A673 (cell line): ENCODE measurements at regions not wholly inside any gene's neighbourhood (a gene's known extent, or its start where the extent isn't known, plus 50 kb on each side); places are given as distances from the start of the nearest gene placed in this dataset.

ENCODE experiments used
- BruUV-seq: library from RNA; stranded (reverse); fragments of 400-500 nt; replicated peaks from 2 replicates; lab custom pipeline; 2021; lab: Mats Ljungman, UMichigan
- CTCF ChIA-PET: fragments of 300-600 bp; sonication (Branson Sonifier 250); formaldehyde crosslinking; loops from one replicate; lab custom pipeline; 2022; ENCODE audit warnings: antibody characterized with exemption; lab: Charles Lee
- POLR2A ChIA-PET: fragments of 300-600 bp; sonication (Branson Sonifier 250); formaldehyde crosslinking; loops from one replicate; lab custom pipeline; 2022; ENCODE audit warnings: antibody characterized with exemption; ENCODE audit not compliant: low non-redundant PET; lab: Charles Lee
- DNase-seq: peaks from one replicate; pipeline ENCODE4 v3.0.0-alpha.2; 2015; ENCODE audit warnings: low spot score
- H3K27ac ChIP-seq: fragments of 200-600 bp; sonication (generic); 2 replicates; pipeline ENCODE4 v1.5.1; 2016; ENCODE audit warnings: mixed run types, low read depth, mild to moderate bottlenecking, mixed read lengths, antibody characterized with exemption, low read length; ENCODE audit not compliant: poor library complexity, severe bottlenecking
- H3K27me3 ChIP-seq: fragments of 200-600 bp; sonication (generic); replicated peaks from 2 replicates; pipeline ENCODE4 v1.6.1; 2017; ENCODE audit warnings: mixed run types, low read depth, mild to moderate bottlenecking, mixed read lengths, antibody characterized with exemption, low read length; ENCODE audit not compliant: insufficient read depth, poor library complexity
- H3K36me3 ChIP-seq: fragments of 200-600 bp; sonication (generic); 2 replicates; pipeline ENCODE4 v1.6.1; 2016; ENCODE audit warnings: mixed run types, mild to moderate bottlenecking, mixed read lengths, antibody characterized with exemption, low read length; ENCODE audit not compliant: insufficient read depth, poor library complexity, severe bottlenecking
- H3K4me1 ChIP-seq: fragments of 200-600 bp; sonication (generic); 2 replicates; pipeline ENCODE4 v1.6.1; 2017; ENCODE audit warnings: mixed run types, mild to moderate bottlenecking, mixed read lengths, antibody characterized with exemption, low read length; ENCODE audit not compliant: insufficient read depth, poor library complexity, severe bottlenecking
- H3K4me3 ChIP-seq: fragments of 200-600 bp; sonication (generic); 2 replicates; pipeline ENCODE4 v1.5.1; 2016; ENCODE audit warnings: low read depth, mixed run types, mild to moderate bottlenecking, mixed read lengths, low read length; ENCODE audit not compliant: poor library complexity, severe bottlenecking
- H3K9me3 ChIP-seq: fragments of 200-600 bp; sonication (generic); 2 replicates; pipeline ENCODE4 v1.6.1; 2016; ENCODE audit warnings: mixed run types, low read depth, mild to moderate bottlenecking, mixed read lengths, antibody characterized with exemption, low read length; ENCODE audit not compliant: poor library complexity, severe bottlenecking
- EZH2 ChIP-seq: fragments of 200-600 bp; sonication (generic); IDR thresholded peaks from 2 replicates; pipeline ENCODE4 v1.6.1; 2017; ENCODE audit warnings: borderline replicate concordance, low read depth, mild to moderate bottlenecking, mixed read lengths, antibody characterized with exemption, low read length; ENCODE audit not compliant: poor library complexity, severe bottlenecking
- intact Hi-C: fragments of 100-400 bp; cut with micrococcal nuclease; formaldehyde crosslinking; loops from one replicate; pipeline ENCODE4 v1.10.0; 2022; ENCODE audit not compliant: unreplicated experiment
- TF ChIP-seq, protein P1 (sequence below): fragments of 300-800, 200-600 bp; sonication (generic); conservative IDR thresholded peaks from 2 replicates; pipeline ENCODE4 v1.5.1; 2017; ENCODE audit warnings: low read depth, mild to moderate bottlenecking, antibody characterized with exemption, low read length, moderate library complexity, mixed read lengths

DNA sequence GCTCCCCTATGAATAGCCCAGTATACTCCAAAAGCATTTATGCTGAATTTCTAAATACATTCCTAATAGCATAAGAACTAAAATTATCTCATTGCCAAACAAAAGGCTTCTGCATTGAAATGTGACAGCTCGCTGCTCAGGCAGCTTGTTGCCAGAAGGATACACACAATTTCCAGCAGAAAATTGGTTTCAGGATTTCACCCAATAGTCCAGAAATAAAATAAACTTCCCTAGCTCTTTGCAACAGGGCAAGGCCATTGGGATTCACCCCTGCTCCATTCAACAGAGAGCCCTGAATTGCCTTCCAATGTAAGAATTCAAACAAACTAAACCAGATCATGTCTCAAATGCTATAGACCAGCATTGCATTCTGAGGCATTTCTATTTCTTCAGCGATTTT is 70.7 kb downstream of the RBM43 start:
- no peaks in the 10 kb centered on the region for H3K9me3 ChIP-seq
- intact Hi-C loops = no loop called here
- H3K27me3 ChIP-seq = no peaks in the 10 kb centered on the region
- CTCF ChIA-PET = no interaction called here
- no peak for DNase-seq
- BruUV-seq = no TSS peak
- TF ChIP-seq, protein P1, sequence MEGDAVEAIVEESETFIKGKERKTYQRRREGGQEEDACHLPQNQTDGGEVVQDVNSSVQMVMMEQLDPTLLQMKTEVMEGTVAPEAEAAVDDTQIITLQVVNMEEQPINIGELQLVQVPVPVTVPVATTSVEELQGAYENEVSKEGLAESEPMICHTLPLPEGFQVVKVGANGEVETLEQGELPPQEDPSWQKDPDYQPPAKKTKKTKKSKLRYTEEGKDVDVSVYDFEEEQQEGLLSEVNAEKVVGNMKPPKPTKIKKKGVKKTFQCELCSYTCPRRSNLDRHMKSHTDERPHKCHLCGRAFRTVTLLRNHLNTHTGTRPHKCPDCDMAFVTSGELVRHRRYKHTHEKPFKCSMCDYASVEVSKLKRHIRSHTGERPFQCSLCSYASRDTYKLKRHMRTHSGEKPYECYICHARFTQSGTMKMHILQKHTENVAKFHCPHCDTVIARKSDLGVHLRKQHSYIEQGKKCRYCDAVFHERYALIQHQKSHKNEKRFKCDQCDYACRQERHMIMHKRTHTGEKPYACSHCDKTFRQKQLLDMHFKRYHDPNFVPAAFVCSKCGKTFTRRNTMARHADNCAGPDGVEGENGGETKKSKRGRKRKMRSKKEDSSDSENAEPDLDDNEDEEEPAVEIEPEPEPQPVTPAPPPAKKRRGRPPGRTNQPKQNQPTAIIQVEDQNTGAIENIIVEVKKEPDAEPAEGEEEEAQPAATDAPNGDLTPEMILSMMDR = no peak
- no peak for TF ChIP-seq EZH2
- no peaks in the 10 kb centered on the region for H3K4me1 ChIP-seq
- POLR2A ChIA-PET = no interaction called here
- no peak overlapping the region for H3K27ac ChIP-seq
- H3K36me3 ChIP-seq = no peaks in the 10 kb centered on the region
- no peak overlapping the region for H3K4me3 ChIP-seq

DNA sequence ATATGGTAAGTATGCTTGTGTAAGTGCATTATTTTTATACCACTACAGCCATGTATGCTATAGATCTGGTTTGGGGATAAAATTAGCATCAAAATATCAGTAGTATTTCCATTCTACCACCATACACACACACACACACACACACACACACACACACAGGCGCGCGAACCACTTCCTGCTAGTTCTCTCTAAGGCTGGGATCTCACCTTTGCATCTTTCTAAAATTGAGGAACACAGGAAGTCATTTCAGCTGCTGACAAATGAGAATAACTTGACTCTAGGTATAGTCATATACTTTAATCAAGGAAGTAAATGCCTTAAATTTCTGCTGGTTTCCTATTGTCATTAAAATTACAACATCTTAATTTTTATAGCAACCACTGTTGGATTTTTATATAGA is 72.5 kb downstream of the RBM43 start:
- H3K4me1 ChIP-seq = no peaks in the 10 kb centered on the region
- DNase-seq = no peak
- no peaks in the 10 kb centered on the region for H3K27me3 ChIP-seq
- BruUV-seq = no TSS peak
- POLR2A ChIA-PET = no interaction called here
- no peaks in the 10 kb centered on the region for H3K36me3 ChIP-seq
- TF ChIP-seq EZH2 = no peak
- TF ChIP-seq, protein P1 = no peak
- H3K27ac ChIP-seq = no peak overlapping the region
- intact Hi-C loops = no loop called here
- H3K9me3 ChIP-seq = no peaks in the 10 kb centered on the region
- no peak overlapping the region for H3K4me3 ChIP-seq
- CTCF ChIA-PET = no interaction called here

DNA sequence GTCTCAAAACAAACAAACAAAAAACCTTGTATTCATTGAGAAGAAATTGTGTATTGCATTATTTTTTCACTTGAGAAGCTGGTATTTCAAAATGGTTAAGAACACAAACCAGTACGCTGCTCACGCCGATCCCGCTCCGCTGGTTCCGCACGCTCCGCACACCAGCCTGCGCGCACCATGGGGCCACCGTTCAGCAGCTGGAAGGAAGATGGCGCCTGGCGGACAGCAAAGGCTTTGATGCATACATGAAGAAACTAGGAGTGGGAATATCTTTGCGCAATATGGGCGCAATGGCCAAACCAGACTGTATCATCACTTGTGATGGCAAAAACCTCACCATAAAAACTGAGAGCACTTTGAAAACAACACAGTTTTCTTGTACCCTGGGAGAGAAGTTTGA is 75.7 kb downstream of the RBM43 start:
- Histone ChIP-seq H3K27ac (no peak overlapping the region), H3K36me3 (no peaks in the 10 kb centered on the region), H3K4me1 (no peaks in the 10 kb centered on the region), H3K9me3 (no peaks in the 10 kb centered on the region), H3K4me3 (no peak overlapping the region), H3K27me3 (no peaks in the 10 kb centered on the region)
- intact Hi-C loops = no loop called here
- ChIA-PET CTCF (no interaction called here), POLR2A (no interaction called here)
- BruUV-seq = no TSS peak
- TF ChIP-seq, protein P1 = no peak
- no peak for TF ChIP-seq EZH2
- no peak for DNase-seq
